ENCODE measurements at regions not wholly inside any gene's neighbourhood (a gene's known extent, or its start where the extent isn't known, plus 50 kb on each side); places are given as distances from the start of the nearest gene placed in this dataset.

GRCh38 chrY:7769790-7770375, 858.3 kb upstream of the AMELY start:
- Histone ChIP-seq H3K36me3 (no peaks in the 10 kb centered on the region), H3K27me3 (no peaks in the 10 kb centered on the region), H3K9me3 (no peaks in the 10 kb centered on the region), H3K27ac (no peak overlapping the region), H3K4me3 (no peak overlapping the region), H3K4me1 (no peaks in the 10 kb centered on the region)
- no CpG with 5 or more reads among the region's 1 CpG for WGBS, 2 donors
- DNase-seq (no peak), ATAC-seq (ENCODE audit: low FRiP score in 2 of 2) (no peak)
- no peak for TF ChIP-seq CTCF (IDR thresholded peaks at IDR 0.05)
- no peak for TF ChIP-seq POLR2A (IDR thresholded peaks at IDR 0.05)
- TF ChIP-seq POLR2AphosphoS5 (IDR thresholded peaks at IDR 0.05): no peak

- H3K36me3 ChIP-seq: no peaks in the 10 kb centered on the region
- ATAC-seq (ENCODE audit: low FRiP score in 2 of 2): no peak
- H3K9me3 ChIP-seq: no peaks in the 10 kb centered on the region
- no peaks in the 10 kb centered on the region for H3K27me3 ChIP-seq
- DNase-seq: no peak
- no peaks in the 10 kb centered on the region for H3K4me1 ChIP-seq
- TF ChIP-seq POLR2A (IDR thresholded peaks at IDR 0.05) (no peak), CTCF (IDR thresholded peaks at IDR 0.05) (no peak), POLR2AphosphoS5 (IDR thresholded peaks at IDR 0.05) (no peak), EP300 (IDR thresholded peaks at IDR 0.05) (no peak)
- no peak overlapping the region for H3K4me3 ChIP-seq
- no CpG with 5 or more reads among the region's 1 CpG for WGBS, 2 donors
- H3K27ac ChIP-seq: no peak overlapping the region
Observed at GRCh38 chrY:7768901-7769300, 857.3 kb upstream of the AMELY start.

- TF ChIP-seq EP300 (IDR thresholded peaks at IDR 0.05): no peak
- TF ChIP-seq CTCF (IDR thresholded peaks at IDR 0.05): no peak
- TF ChIP-seq POLR2A (IDR thresholded peaks at IDR 0.05): no peak
- TF ChIP-seq POLR2AphosphoS5 (IDR thresholded peaks at IDR 0.05): no peak
- H3K27ac ChIP-seq: no peak overlapping the region
- ATAC-seq (ENCODE audit: low FRiP score in 2 of 2) (no peak), DNase-seq (no peak)
- no peaks in the 10 kb centered on the region for H3K9me3 ChIP-seq
- 92% methylated on average over 2 of the region's 2 CpGs; no CpG with 5 or more reads in 1 of the 2 donors for whole genome bisulfite sequencing, 2 donors
- no peaks in the 10 kb centered on the region for H3K4me1 ChIP-seq
- no peak overlapping the region for H3K4me3 ChIP-seq
- H3K27me3 ChIP-seq: no peaks in the 10 kb centered on the region
- no peaks in the 10 kb centered on the region for H3K36me3 ChIP-seq
Observed at GRCh38 chrY:7753711-7754110, 842.2 kb upstream of the AMELY start.

GRCh38 chrY:7746781-7747180, 835.2 kb upstream of the AMELY start:
- Histone ChIP-seq H3K36me3 (no peaks in the 10 kb centered on the region), H3K4me1 (no peaks in the 10 kb centered on the region), H3K9me3 (no peaks in the 10 kb centered on the region), H3K4me3 (no peak overlapping the region), H3K27ac (no peak overlapping the region), H3K27me3 (no peaks in the 10 kb centered on the region)
- ATAC-seq (ENCODE audit: low FRiP score in 2 of 2) (no peak), DNase-seq (no peak)
- 88% methylated on average over 4 of the region's 4 CpGs; no CpG with 5 or more reads in 1 of the 2 donors for WGBS, 2 donors
- TF ChIP-seq CTCF (IDR thresholded peaks at IDR 0.05): no peak
- TF ChIP-seq POLR2AphosphoS5 (IDR thresholded peaks at IDR 0.05): no peak
- no peak for TF ChIP-seq EP300 (IDR thresholded peaks at IDR 0.05)
- TF ChIP-seq POLR2A (IDR thresholded peaks at IDR 0.05): no peak

GRCh38 chrY:7745581-7745901, 834.0 kb upstream of the AMELY start:
- no peak for TF ChIP-seq CTCF (IDR thresholded peaks at IDR 0.05)
- TF ChIP-seq POLR2AphosphoS5 (IDR thresholded peaks at IDR 0.05): no peak
- no peak for TF ChIP-seq EP300 (IDR thresholded peaks at IDR 0.05)
- no peak for TF ChIP-seq POLR2A (IDR thresholded peaks at IDR 0.05)
- WGBS, 2 donors: 82% methylated on average over 1 of the region's 1 CpG; no CpG with 5 or more reads in 1 of the 2 donors
- H3K27me3 ChIP-seq: no peaks in the 10 kb centered on the region

More at GRCh38 chrY:7745581-7745901, 834.0 kb upstream of the AMELY start:
- no peaks in the 10 kb centered on the region for H3K9me3 ChIP-seq
- no peak for ATAC-seq (ENCODE audit: low FRiP score in 2 of 2)
- no peak overlapping the region for H3K4me3 ChIP-seq
- no peak overlapping the region for H3K27ac ChIP-seq
- H3K36me3 ChIP-seq: no peaks in the 10 kb centered on the region
- H3K4me1 ChIP-seq: no peaks in the 10 kb centered on the region
- DNase-seq: no peak

All from upper lobe of left lung (tissue), 6 donors.